ENCODE measurements at regions not wholly inside any gene's neighbourhood (a gene's known extent, or its start where the extent isn't known, plus 50 kb on each side); places are given as distances from the start of the nearest gene placed in this dataset.

- Histone ChIP-seq H3K9ac (no peak overlapping the region), H2AFZ (replicated peaks) (no peak overlapping the region), H4K20me1 (ENCODE audit: low read depth) (no peaks in the 10 kb centered on the region), H3K4me1 (no peaks in the 10 kb centered on the region), H3K4me3 (no peak overlapping the region), H3K9me3 (ENCODE audit: low read depth) (no peaks in the 10 kb centered on the region), H3K36me3 (no peaks in the 10 kb centered on the region), H3F3A (ENCODE audit: low read depth) (no peaks in the 10 kb centered on the region), H3K27ac (no peak overlapping the region), H3K79me2 (ENCODE audit: low read depth) (no peaks in the 10 kb centered on the region), H3K27me3 (no peaks in the 10 kb centered on the region), H3K4me2 (no peak overlapping the region)
- DNase-seq (ENCODE audit: low spot score) = no peak
- TF ChIP-seq EZH2 (IDR thresholded peaks at IDR 0.05) (no peak), CTCF (IDR thresholded peaks at IDR 0.05) (no peak), EZH2phosphoT487 (IDR thresholded peaks at IDR 0.05) (no peak)
- Mint-ChIP-seq H3K4me3 (no peak overlapping the region), H3K27ac (no peak overlapping the region), H3K27me3 (ENCODE audit: insufficient read depth, low read depth) (no peaks in the 10 kb centered on the region), H3K4me1 (no peaks in the 10 kb centered on the region), H3K9me3 (no peaks in the 10 kb centered on the region), H3K36me3 (no peaks in the 10 kb centered on the region)
These were observed 159.9 kb downstream of the TMEM38B start for GRCh38 chr9:105854026-105854782.

GRCh38 chr9:105854783-105855724, 160.7 kb downstream of the TMEM38B start:
- Histone ChIP-seq H3F3A (ENCODE audit: low read depth) (no peaks in the 10 kb centered on the region), H4K20me1 (ENCODE audit: low read depth) (no peaks in the 10 kb centered on the region), H3K27me3 (no peaks in the 10 kb centered on the region), H3K79me2 (ENCODE audit: low read depth) (no peaks in the 10 kb centered on the region), H3K9me3 (ENCODE audit: low read depth) (no peaks in the 10 kb centered on the region), H3K36me3 (no peaks in the 10 kb centered on the region), H3K27ac (no peak overlapping the region), H3K4me2 (no peak overlapping the region), H3K4me1 (no peaks in the 10 kb centered on the region), H2AFZ (replicated peaks) (no peak overlapping the region), H3K4me3 (no peak overlapping the region), H3K9ac (no peak overlapping the region)
- Mint-ChIP-seq H3K27ac (no peak overlapping the region), H3K27me3 (ENCODE audit: insufficient read depth, low read depth) (no peaks in the 10 kb centered on the region), H3K36me3 (no peaks in the 10 kb centered on the region), H3K4me1 (no peaks in the 10 kb centered on the region), H3K4me3 (no peak overlapping the region), H3K9me3 (no peaks in the 10 kb centered on the region)
- no peak for DNase-seq (ENCODE audit: low spot score)
- TF ChIP-seq CTCF (IDR thresholded peaks at IDR 0.05) (no peak), EZH2 (IDR thresholded peaks at IDR 0.05) (no peak), EZH2phosphoT487 (IDR thresholded peaks at IDR 0.05) (no peak)

- Mint-ChIP-seq H3K4me3 (no peak overlapping the region), H3K9me3 (no peaks in the 10 kb centered on the region), H3K27ac (no peak overlapping the region), H3K4me1 (no peaks in the 10 kb centered on the region), H3K27me3 (ENCODE audit: insufficient read depth, low read depth) (no peaks in the 10 kb centered on the region), H3K36me3 (no peaks in the 10 kb centered on the region)
- Histone ChIP-seq H2AFZ (replicated peaks) (no peak overlapping the region), H3K9ac (no peak overlapping the region), H3K27me3 (no peaks in the 10 kb centered on the region), H3K4me1 (no peaks in the 10 kb centered on the region), H4K20me1 (ENCODE audit: low read depth) (no peaks in the 10 kb centered on the region), H3K27ac (no peak overlapping the region), H3K9me3 (ENCODE audit: low read depth) (no peaks in the 10 kb centered on the region), H3K4me3 (no peak overlapping the region), H3F3A (ENCODE audit: low read depth) (no peaks in the 10 kb centered on the region), H3K36me3 (no peaks in the 10 kb centered on the region), H3K79me2 (ENCODE audit: low read depth) (no peaks in the 10 kb centered on the region), H3K4me2 (no peak overlapping the region)
- no peak for DNase-seq (ENCODE audit: low spot score)
- no peak for TF ChIP-seq CTCF (IDR thresholded peaks at IDR 0.05)
- no peak for TF ChIP-seq EZH2phosphoT487 (IDR thresholded peaks at IDR 0.05)
- TF ChIP-seq EZH2 (IDR thresholded peaks at IDR 0.05) = no peak
These were observed 161.6 kb downstream of the TMEM38B start for GRCh38 chr9:105855987-105856386.

Measured in neural progenitor cell (in vitro differentiated cells).